ENCODE measurements at regions not wholly inside any gene's neighbourhood (a gene's known extent, or its start where the extent isn't known, plus 50 kb on each side); places are given as distances from the start of the nearest gene placed in this dataset.

- H3K36me3 ChIP-seq (ENCODE audit: control insufficient read depth in 2 of 2, extremely low read depth in 1 of 2, insufficient read depth in 1 of 2, low read length in 1 of 2): no peaks in the 10 kb centered on the region
- no peaks in the 10 kb centered on the region for H3K27me3 ChIP-seq (replicated peaks in 1 of 2; ENCODE audit: control insufficient read depth in 2 of 2, extremely low read depth in 1 of 2, insufficient read depth in 2 of 2, low read length in 1 of 2)
- no peaks in the 10 kb centered on the region for H3K9me3 ChIP-seq
- no peak overlapping the region for H3K27ac ChIP-seq (ENCODE audit: low read length)
- ChIA-PET POLR2A (interaction anchor here in 1 of 2 donors (0.6 kb wide), 1 partner anchor 1099 kb away, joined by 3 read pairs; no protein-coding TSS in a partner anchor), CTCF (no interaction called here)
- 88% methylated on average over 1 of the region's 4 CpGs for WGBS (ENCODE audit: insufficient coverage)
- DNase-seq (no peak), ATAC-seq (replicated peaks in 1 of 4) (no peak)
- no peaks in the 10 kb centered on the region for H3K4me1 ChIP-seq (ENCODE audit: control insufficient read depth in 1 of 2, extremely low read depth in 1 of 2, insufficient read depth in 2 of 2, low read length in 2 of 2)
- no peak overlapping the region for H3K4me3 ChIP-seq (ENCODE audit: control insufficient read depth in 1 of 2, extremely low read depth in 1 of 2, low read length in 1 of 2)
- Mint-ChIP-seq H3K4me1 (peaks cover 0 to 26% (median 16%) of the 10 kb centered on the region in 3 donors), H3K4me3 (no peak overlapping the region), H3K9me3 (no peaks in the 10 kb centered on the region), H3K27me3 (peaks cover 0 to 4% of the 10 kb centered on the region in 2 donors), H3K36me3 (no peaks in the 10 kb centered on the region), H3K27ac (no peak overlapping the region)
Observed at GRCh38 chr6:139547122-139547776, 172.8 kb upstream of the CITED2 start.

GRCh38 chr6:139546106-139546472 lies 171.6 kb upstream of the CITED2 start:
- H3K4me1 ChIP-seq (ENCODE audit: control insufficient read depth in 1 of 2, extremely low read depth in 1 of 2, insufficient read depth in 2 of 2, low read length in 2 of 2): peaks cover 0 to under 1% of the 10 kb centered on the region in 2 experiments

GRCh38 chr6:139545206-139546105 lies 171.0 kb upstream of the CITED2 start:
- no peak overlapping the region for H3K4me3 Mint-ChIP-seq
- no peak for DNase-seq
- POLR2A ChIA-PET: interaction anchor here in 1 of 2 donors (0.6 kb wide), 1 partner anchor 170 kb away, joined by 3 read pairs; no protein-coding TSS in a partner anchor

More at GRCh38 chr6:139546106-139546472, 171.6 kb upstream of the CITED2 start:
- Histone ChIP-seq H3K4me3 (ENCODE audit: control insufficient read depth in 1 of 2, extremely low read depth in 1 of 2, low read length in 1 of 2) (no peak overlapping the region), H3K27ac (ENCODE audit: low read length) (no peak overlapping the region), H3K36me3 (ENCODE audit: control insufficient read depth in 2 of 2, extremely low read depth in 1 of 2, insufficient read depth in 1 of 2, low read length in 1 of 2) (no peaks in the 10 kb centered on the region), H3K27me3 (replicated peaks in 1 of 2; ENCODE audit: control insufficient read depth in 2 of 2, extremely low read depth in 1 of 2, insufficient read depth in 2 of 2, low read length in 1 of 2) (no peaks in the 10 kb centered on the region), H3K9me3 (no peaks in the 10 kb centered on the region)
- WGBS (ENCODE audit: insufficient coverage): no CpG with 5 or more reads among the region's 2 CpGs
- Mint-ChIP-seq H3K9me3 (no peaks in the 10 kb centered on the region), H3K36me3 (no peaks in the 10 kb centered on the region), H3K27me3 (peaks cover 0 to 4% of the 10 kb centered on the region in 2 donors), H3K4me3 (no peak overlapping the region), H3K27ac (peak overlapping the region in 1 of 2 donors; percentile 3), H3K4me1 (peaks cover 0 to 32% (median 20%) of the 10 kb centered on the region in 3 donors)
- ChIA-PET CTCF (interaction anchor here in 1 of 2 donors (0.6 kb wide), 1 partner anchor 616 kb away, joined by 3 read pairs; no protein-coding TSS in a partner anchor), POLR2A (no interaction called here)
- no peak for DNase-seq
- no peak for ATAC-seq (replicated peaks in 1 of 4)

GRCh38 chr6:139544701-139545057 lies 170.2 kb upstream of the CITED2 start:
- H3K4me3 ChIP-seq (ENCODE audit: control insufficient read depth in 1 of 2, extremely low read depth in 1 of 2, low read length in 1 of 2): no peak overlapping the region
- no peak for DNase-seq
- no peaks in the 10 kb centered on the region for H3K27me3 ChIP-seq (replicated peaks in 1 of 2; ENCODE audit: control insufficient read depth in 2 of 2, extremely low read depth in 1 of 2, insufficient read depth in 2 of 2, low read length in 1 of 2)
- Mint-ChIP-seq H3K4me1 (peaks cover 12 to 46% (median 34%) of the 10 kb centered on the region in 3 donors), H3K27me3 (no peaks in the 10 kb centered on the region), H3K9me3 (no peaks in the 10 kb centered on the region), H3K4me3 (no peak overlapping the region), H3K27ac (peak overlapping the region in 1 of 2 donors; percentile 6), H3K36me3 (no peaks in the 10 kb centered on the region)
- no peak for ATAC-seq (replicated peaks in 1 of 4)
- ChIA-PET POLR2A (interaction anchor here in 1 of 2 donors (0.6 kb wide), 1 partner anchor 170 kb away, joined by 3 read pairs; no protein-coding TSS in a partner anchor), CTCF (no interaction called here)
- H3K9me3 ChIP-seq: no peaks in the 10 kb centered on the region
- no peaks in the 10 kb centered on the region for H3K36me3 ChIP-seq (ENCODE audit: control insufficient read depth in 2 of 2, extremely low read depth in 1 of 2, insufficient read depth in 1 of 2, low read length in 1 of 2)
- H3K27ac ChIP-seq (ENCODE audit: low read length): no peak overlapping the region
- no CpG with 5 or more reads among the region's 2 CpGs for WGBS (ENCODE audit: insufficient coverage)
- H3K4me1 ChIP-seq (ENCODE audit: control insufficient read depth in 1 of 2, extremely low read depth in 1 of 2, insufficient read depth in 2 of 2, low read length in 2 of 2): peaks cover 12 to 15% of the 10 kb centered on the region in 2 experiments

More at GRCh38 chr6:139545206-139546105, 171.0 kb upstream of the CITED2 start:
- Mint-ChIP-seq H3K4me1 (peaks cover 4 to 38% (median 27%) of the 10 kb centered on the region in 3 donors), H3K9me3 (no peaks in the 10 kb centered on the region), H3K27ac (peak overlapping the region in 1 of 2 donors; percentile 18), H3K27me3 (no peaks in the 10 kb centered on the region), H3K36me3 (no peaks in the 10 kb centered on the region)
- Histone ChIP-seq H3K9me3 (no peaks in the 10 kb centered on the region), H3K4me3 (ENCODE audit: control insufficient read depth in 1 of 2, extremely low read depth in 1 of 2, low read length in 1 of 2) (no peak overlapping the region), H3K27me3 (replicated peaks in 1 of 2; ENCODE audit: control insufficient read depth in 2 of 2, extremely low read depth in 1 of 2, insufficient read depth in 2 of 2, low read length in 1 of 2) (no peaks in the 10 kb centered on the region), H3K4me1 (ENCODE audit: control insufficient read depth in 1 of 2, extremely low read depth in 1 of 2, insufficient read depth in 2 of 2, low read length in 2 of 2) (peaks cover 5 to 7% of the 10 kb centered on the region in 2 experiments), H3K27ac (ENCODE audit: low read length) (no peak overlapping the region), H3K36me3 (ENCODE audit: control insufficient read depth in 2 of 2, extremely low read depth in 1 of 2, insufficient read depth in 1 of 2, low read length in 1 of 2) (no peaks in the 10 kb centered on the region)
- ATAC-seq (replicated peaks in 1 of 4): no peak
- CTCF ChIA-PET: interaction anchor here in 1 of 2 donors (0.6 kb wide), 1 partner anchor 616 kb away, joined by 3 read pairs; no protein-coding TSS in a partner anchor
- WGBS (ENCODE audit: insufficient coverage): 100% methylated on average over 2 of the region's 6 CpGs

- peak overlapping the region; percentile 9 to 35 for H3K27ac Mint-ChIP-seq
Observed at GRCh38 chr6:139542351-139542750, 167.9 kb upstream of the CITED2 start.

GRCh38 chr6:139540894-139541293 lies 166.4 kb upstream of the CITED2 start:
- ATAC-seq (replicated peaks in 1 of 4) (no peak), DNase-seq (no peak)
- Histone ChIP-seq H3K4me1 (ENCODE audit: control insufficient read depth in 1 of 2, extremely low read depth in 1 of 2, insufficient read depth in 2 of 2, low read length in 2 of 2) (peaks cover 14 to 27% of the 10 kb centered on the region in 2 experiments), H3K27ac (ENCODE audit: low read length) (peak overlapping the region; percentile 65), H3K36me3 (ENCODE audit: control insufficient read depth in 2 of 2, extremely low read depth in 1 of 2, insufficient read depth in 1 of 2, low read length in 1 of 2) (no peaks in the 10 kb centered on the region), H3K9me3 (no peaks in the 10 kb centered on the region), H3K27me3 (replicated peaks in 1 of 2; ENCODE audit: control insufficient read depth in 2 of 2, extremely low read depth in 1 of 2, insufficient read depth in 2 of 2, low read length in 1 of 2) (no peaks in the 10 kb centered on the region), H3K4me3 (ENCODE audit: control insufficient read depth in 1 of 2, extremely low read depth in 1 of 2, low read length in 1 of 2) (no peak overlapping the region)
- WGBS (ENCODE audit: insufficient coverage): 89% methylated on average over 1 of the region's 1 CpG
- Mint-ChIP-seq H3K36me3 (no peaks in the 10 kb centered on the region), H3K4me3 (peak overlapping the region in 2 of 3 donors; percentile 25 to 32), H3K27ac (peak overlapping the region; percentile 90), H3K4me1 (peaks cover 19 to 67% (median 45%) of the 10 kb centered on the region in 3 donors), H3K27me3 (no peaks in the 10 kb centered on the region), H3K9me3 (no peaks in the 10 kb centered on the region)
- POLR2A ChIA-PET: interaction anchor here in 1 of 2 donors (0.7 to 1.5 kb wide), 2 partner anchors 166 to 219 kb away, joined by 3 to 11 read pairs; partner anchors contain the start of gene CITED2
- CTCF ChIA-PET: interaction anchor here in 1 of 2 donors (0.8 to 1.3 kb wide), 2 partner anchors 10 to 554 kb away, joined by 3 to 4 read pairs; no protein-coding TSS in a partner anchor

More at GRCh38 chr6:139542351-139542750, 167.9 kb upstream of the CITED2 start:
- Histone ChIP-seq H3K36me3 (ENCODE audit: control insufficient read depth in 2 of 2, extremely low read depth in 1 of 2, insufficient read depth in 1 of 2, low read length in 1 of 2) (no peaks in the 10 kb centered on the region), H3K4me1 (ENCODE audit: control insufficient read depth in 1 of 2, extremely low read depth in 1 of 2, insufficient read depth in 2 of 2, low read length in 2 of 2) (peaks cover 14 to 22% of the 10 kb centered on the region in 2 experiments), H3K4me3 (ENCODE audit: control insufficient read depth in 1 of 2, extremely low read depth in 1 of 2, low read length in 1 of 2) (no peak overlapping the region), H3K27me3 (replicated peaks in 1 of 2; ENCODE audit: control insufficient read depth in 2 of 2, extremely low read depth in 1 of 2, insufficient read depth in 2 of 2, low read length in 1 of 2) (no peaks in the 10 kb centered on the region), H3K27ac (ENCODE audit: low read length) (no peak overlapping the region), H3K9me3 (no peaks in the 10 kb centered on the region)
- H3K9me3 Mint-ChIP-seq: no peaks in the 10 kb centered on the region
- WGBS (ENCODE audit: insufficient coverage): no CpG with 5 or more reads among the region's 3 CpGs
- ATAC-seq (replicated peaks in 1 of 4): no peak
- H3K4me1 Mint-ChIP-seq: peaks cover 16 to 61% (median 39%) of the 10 kb centered on the region in 3 donors
- no peak overlapping the region for H3K4me3 Mint-ChIP-seq
- ChIA-PET CTCF (interaction anchor here in 1 of 2 donors (0.7 kb wide), 1 partner anchor 14 kb away, joined by 3 read pairs; no protein-coding TSS in a partner anchor), POLR2A (interaction anchor here in 1 of 2 donors (0.5 kb wide), 1 partner anchor 167 kb away, joined by 3 read pairs; no protein-coding TSS in a partner anchor)
- H3K36me3 Mint-ChIP-seq: no peaks in the 10 kb centered on the region
- no peak for DNase-seq
- H3K27me3 Mint-ChIP-seq: no peaks in the 10 kb centered on the region

All from T-cell (primary cell).